Lower leg skin (tissue), 3 donors: ENCODE measurements at regions not wholly inside any gene's neighbourhood (a gene's known extent, or its start where the extent isn't known, plus 50 kb on each side); places are given as distances from the start of the nearest gene placed in this dataset.

Experiments used
- POLR2A ChIP-seq, 2 donors: fragments of 450-650 bp; IDR thresholded peaks; one replicate each; pipeline ENCODE4 v1.6.1; 2016 to 2017; ENCODE audit warnings: antibody characterized with exemption in 2 of 2, mild to moderate bottlenecking in 1 of 2, moderate library complexity in 1 of 2
- TF ChIP-seq, protein P1 (sequence below), 3 donors: fragments of 450-650 bp; IDR thresholded peaks; one replicate each; pipeline ENCODE4 v1.5.1; 2016; ENCODE audit warnings: antibody characterized with exemption in 3 of 3, mild to moderate bottlenecking in 3 of 3, moderate library complexity in 2 of 3

DNA sequence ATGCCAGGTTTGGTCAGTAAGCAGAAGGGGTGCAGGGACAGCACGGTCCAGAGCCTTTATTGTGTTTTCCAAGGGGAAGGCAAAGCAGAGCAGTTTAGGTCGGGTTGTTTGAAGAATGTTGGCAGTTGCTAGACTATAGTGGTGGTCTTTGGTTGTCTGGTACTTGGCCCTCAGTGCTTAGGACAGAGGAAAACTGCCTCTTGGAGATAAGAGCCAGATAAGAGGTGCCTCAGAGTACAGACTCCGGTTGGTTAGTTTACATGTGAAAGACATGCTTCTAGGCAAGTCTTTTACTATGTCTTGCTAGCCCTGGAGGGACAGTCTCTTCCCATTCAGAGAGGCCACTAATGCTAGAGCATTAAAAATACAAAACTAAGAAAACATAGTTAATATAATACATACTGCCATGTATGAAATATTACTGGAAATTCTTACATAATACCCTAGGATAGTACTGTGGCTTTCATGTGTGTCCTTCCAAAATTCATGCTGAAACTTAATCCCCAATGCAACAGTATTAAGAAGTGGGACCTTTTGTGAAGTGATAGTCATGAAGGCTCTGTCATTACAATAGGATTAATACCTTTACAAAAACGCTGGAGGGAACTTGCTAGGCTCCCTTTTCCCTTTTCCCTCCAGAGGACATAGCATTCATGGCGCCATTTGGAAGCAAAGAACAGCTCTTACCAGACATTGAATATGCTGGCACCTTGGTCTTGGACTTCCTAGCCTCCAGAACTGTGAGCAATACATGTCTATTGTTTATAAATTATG lies 280.4 kb downstream of the TMEM167A start:
- TF ChIP-seq POLR2A (IDR thresholded peaks at IDR 0.05) = no peak
- TF ChIP-seq, protein P1, sequence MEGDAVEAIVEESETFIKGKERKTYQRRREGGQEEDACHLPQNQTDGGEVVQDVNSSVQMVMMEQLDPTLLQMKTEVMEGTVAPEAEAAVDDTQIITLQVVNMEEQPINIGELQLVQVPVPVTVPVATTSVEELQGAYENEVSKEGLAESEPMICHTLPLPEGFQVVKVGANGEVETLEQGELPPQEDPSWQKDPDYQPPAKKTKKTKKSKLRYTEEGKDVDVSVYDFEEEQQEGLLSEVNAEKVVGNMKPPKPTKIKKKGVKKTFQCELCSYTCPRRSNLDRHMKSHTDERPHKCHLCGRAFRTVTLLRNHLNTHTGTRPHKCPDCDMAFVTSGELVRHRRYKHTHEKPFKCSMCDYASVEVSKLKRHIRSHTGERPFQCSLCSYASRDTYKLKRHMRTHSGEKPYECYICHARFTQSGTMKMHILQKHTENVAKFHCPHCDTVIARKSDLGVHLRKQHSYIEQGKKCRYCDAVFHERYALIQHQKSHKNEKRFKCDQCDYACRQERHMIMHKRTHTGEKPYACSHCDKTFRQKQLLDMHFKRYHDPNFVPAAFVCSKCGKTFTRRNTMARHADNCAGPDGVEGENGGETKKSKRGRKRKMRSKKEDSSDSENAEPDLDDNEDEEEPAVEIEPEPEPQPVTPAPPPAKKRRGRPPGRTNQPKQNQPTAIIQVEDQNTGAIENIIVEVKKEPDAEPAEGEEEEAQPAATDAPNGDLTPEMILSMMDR (IDR thresholded peaks at IDR 0.05) = no peak
